KG1 (cell line): ENCODE measurements at regions not wholly inside any gene's neighbourhood (a gene's known extent, or its start where the extent isn't known, plus 50 kb on each side); places are given as distances from the start of the nearest gene placed in this dataset.

Experiments
- DNase-seq: peaks from one replicate; lab custom pipeline; 2025; lab: John Stamatoyannopoulos, UW

GRCh38 chr12:31781894-31782540 is 53.2 kb upstream of the AMN1 start:
- DNase-seq = no peak

- DNase-seq = no peak
These were observed 51.3 kb upstream of the AMN1 start for GRCh38 chr12:31780096-31780495.

GRCh38 chr12:31778687-31779086 is 49.9 kb upstream of the AMN1 start:
- no peak for DNase-seq
